GM19023 (cell line): ENCODE measurements at regions not wholly inside any gene's neighbourhood (a gene's known extent, or its start where the extent isn't known, plus 50 kb on each side); places are given as distances from the start of the nearest gene placed in this dataset.

Experiments used
- ATAC-seq: cut with Tn5 transposase; IDR thresholded peaks from one replicate; pipeline ENCODE4 v1.9.1; 2021; ENCODE audit warnings: mild to moderate bottlenecking, moderate library complexity; ENCODE audit not compliant: unreplicated experiment

- no peak for ATAC-seq
Observed at GRCh38 chr22:48001101-48001500, 1238.7 kb downstream of the TBC1D22A start.

- ATAC-seq: no peak
Observed at GRCh38 chr22:47997612-47998011, 1235.2 kb downstream of the TBC1D22A start.

GRCh38 chr22:47997052-47997590, 1234.7 kb downstream of the TBC1D22A start:
- no peak for ATAC-seq

GRCh38 chr22:47996446-47996857, 1234.0 kb downstream of the TBC1D22A start:
- no peak for ATAC-seq

- ATAC-seq: no peak
Observed at GRCh38 chr22:47995718-47996117, 1233.3 kb downstream of the TBC1D22A start.

GRCh38 chr22:47995264-47995627, 1232.8 kb downstream of the TBC1D22A start:
- no peak for ATAC-seq

GRCh38 chr22:47994601-47995263, 1232.3 kb downstream of the TBC1D22A start:
- no peak for ATAC-seq

- ATAC-seq: no peak
Observed at GRCh38 chr22:47994045-47994444, 1231.6 kb downstream of the TBC1D22A start.

- ATAC-seq: no peak
Observed at GRCh38 chr22:47990481-47990880, 1228.0 kb downstream of the TBC1D22A start.

- no peak for ATAC-seq
Observed at GRCh38 chr22:47987885-47988515, 1225.5 kb downstream of the TBC1D22A start.

GRCh38 chr22:47976219-47976618, 1213.8 kb downstream of the TBC1D22A start:
- no peak for ATAC-seq

GRCh38 chr22:47967831-47968230, 1205.4 kb downstream of the TBC1D22A start:
- no peak for ATAC-seq

GRCh38 chr22:47966316-47966715, 1203.9 kb downstream of the TBC1D22A start:
- no peak for ATAC-seq

- ATAC-seq: no peak
Observed at GRCh38 chr22:47965896-47966295, 1203.4 kb downstream of the TBC1D22A start.

DNA sequence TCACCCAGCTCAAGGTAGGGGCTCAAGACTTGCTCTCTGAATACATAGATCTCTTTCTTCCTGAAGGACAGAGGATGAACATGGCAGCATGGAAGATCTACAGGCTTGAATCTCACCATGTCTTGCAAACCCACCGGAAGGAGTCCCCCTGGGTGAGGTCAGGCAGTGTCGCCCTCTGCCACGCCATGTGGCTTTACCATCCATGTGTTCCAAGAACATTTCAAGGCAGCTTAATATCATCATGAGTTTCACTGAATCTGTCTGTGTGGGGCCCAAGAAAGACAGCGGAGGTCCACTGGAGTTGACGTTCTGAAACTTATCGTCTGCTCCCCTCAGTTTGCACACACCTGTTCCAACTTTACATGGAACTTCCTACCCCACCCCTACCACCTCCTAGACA, 1202.6 kb downstream of the TBC1D22A start:
- no peak for ATAC-seq

GRCh38 chr22:47963660-47964059, 1201.2 kb downstream of the TBC1D22A start:
- ATAC-seq: no peak

DNA sequence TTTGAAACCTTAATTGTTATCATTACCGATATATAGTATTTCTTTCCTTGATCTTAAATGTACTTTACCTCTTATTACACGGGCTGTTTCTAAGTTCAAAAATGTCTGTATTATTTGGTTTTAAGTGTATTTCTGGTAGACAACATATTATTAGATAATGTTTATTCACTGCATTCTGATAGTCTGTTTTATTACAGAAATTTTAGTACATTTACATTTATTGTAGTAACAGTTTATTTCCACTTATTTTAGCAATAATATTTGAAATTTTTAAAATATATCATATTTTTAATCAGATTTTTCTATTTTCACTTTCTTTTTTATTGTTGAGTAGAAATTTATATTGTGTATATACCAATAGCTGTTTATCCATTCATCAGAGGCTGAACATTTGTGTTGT, 1195.2 kb downstream of the TBC1D22A start:
- no peak for ATAC-seq

GRCh38 chr22:47954107-47954506, 1191.7 kb downstream of the TBC1D22A start:
- no peak for ATAC-seq

- ATAC-seq: no peak
Observed at GRCh38 chr22:47944941-47945340, 1182.5 kb downstream of the TBC1D22A start.

DNA sequence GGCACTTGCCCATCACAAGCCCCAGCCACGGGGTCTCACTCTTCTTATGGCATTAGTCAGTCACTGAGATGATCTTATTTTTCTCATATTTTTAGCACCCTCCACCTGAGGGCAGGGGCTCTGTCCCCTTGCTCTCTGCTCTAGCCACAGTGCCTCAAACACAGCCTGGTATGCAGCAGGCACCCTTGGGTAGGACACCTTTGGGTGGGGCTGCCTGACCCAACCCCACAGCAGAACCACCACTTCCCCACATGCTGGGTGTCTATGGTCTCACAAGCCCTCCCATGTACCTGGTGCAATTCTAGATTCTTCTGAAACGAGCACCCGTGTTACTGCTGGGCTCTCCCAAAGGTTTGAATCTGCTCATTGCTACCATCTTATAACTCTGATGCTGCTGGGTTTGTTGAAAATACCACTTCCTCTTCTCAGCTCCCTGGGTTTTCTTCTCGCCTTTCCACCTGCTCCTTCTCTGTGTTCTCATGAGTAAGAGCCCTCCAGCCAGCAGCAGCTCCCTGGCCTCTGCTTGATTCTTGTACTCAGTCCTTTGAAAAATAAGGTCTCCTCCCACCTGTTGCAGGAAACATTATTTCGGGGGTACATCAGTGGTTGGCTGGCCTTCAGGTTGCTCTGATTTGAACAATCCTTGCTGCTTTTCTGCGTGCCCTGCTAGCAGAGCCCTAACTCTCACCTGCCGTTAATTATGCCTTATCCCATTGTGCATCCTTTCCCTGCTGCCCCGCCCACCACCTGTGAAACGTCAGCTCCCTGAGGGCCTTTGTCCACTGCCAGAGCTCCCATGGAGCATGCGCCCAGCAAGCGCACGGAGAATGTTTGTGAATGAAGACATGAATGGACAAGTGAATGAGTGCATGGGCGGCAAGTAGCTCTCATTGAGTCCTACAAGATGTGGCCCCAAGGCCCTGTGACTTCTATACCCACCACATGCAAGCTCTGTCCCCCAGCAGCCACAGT, 1181.6 kb downstream of the TBC1D22A start:
- ATAC-seq: no peak

GRCh38 chr22:47940211-47940610, 1177.8 kb downstream of the TBC1D22A start:
- no peak for ATAC-seq
